HG03460 (cell line): ENCODE measurements at regions not wholly inside any gene's neighbourhood (a gene's known extent, or its start where the extent isn't known, plus 50 kb on each side); places are given as distances from the start of the nearest gene placed in this dataset.
"Not testable (repeated sequence)": the region's sequence is repeated elsewhere in the genome, so short reads cannot be mapped to it uniquely, and the experiment has no call there.

ENCODE experiments used
- ATAC-seq: cut with Tn5 transposase; IDR thresholded peaks from one replicate; pipeline ENCODE4 v1.9.1; 2021; ENCODE audit not compliant: unreplicated experiment

- no peak for ATAC-seq
Observed at GRCh38 chr6:67458265-67458664, 1176.8 kb upstream of the ADGRB3 start.

- ATAC-seq = no peak
Observed at GRCh38 chr6:67451874-67452273, 1183.2 kb upstream of the ADGRB3 start.

- ATAC-seq = no peak
Observed at GRCh38 chr6:67450641-67451040, 1184.4 kb upstream of the ADGRB3 start.

- ATAC-seq = no peak
Observed at GRCh38 chr6:67449602-67450001, 1185.5 kb upstream of the ADGRB3 start.

- ATAC-seq = no peak
Observed at GRCh38 chr6:67433124-67433523, 1202.0 kb upstream of the ADGRB3 start.

- no peak for ATAC-seq
Observed at GRCh38 chr6:67431076-67431475, 1204.0 kb upstream of the ADGRB3 start.

GRCh38 chr6:67426686-67427085 lies 1208.4 kb upstream of the ADGRB3 start:
- not testable (repeated sequence) for ATAC-seq

GRCh38 chr6:67412035-67412434 lies 1223.0 kb upstream of the ADGRB3 start:
- ATAC-seq = no peak

- no peak for ATAC-seq
Observed at GRCh38 chr6:67411036-67411435, 1224.0 kb upstream of the ADGRB3 start.

GRCh38 chr6:67394254-67394653 lies 1240.8 kb upstream of the ADGRB3 start:
- ATAC-seq = no peak

- no peak for ATAC-seq
Observed at GRCh38 chr6:67393356-67393755, 1241.7 kb upstream of the ADGRB3 start.

GRCh38 chr6:67391955-67392354 lies 1243.1 kb upstream of the ADGRB3 start:
- ATAC-seq = no peak

GRCh38 chr6:67369679-67370078 lies 1265.4 kb upstream of the ADGRB3 start:
- no peak for ATAC-seq

- no peak for ATAC-seq
Observed at GRCh38 chr6:67362976-67363375, 1272.1 kb upstream of the ADGRB3 start.

- no peak for ATAC-seq
Observed at GRCh38 chr6:67361264-67361663, 1273.8 kb upstream of the ADGRB3 start.

GRCh38 chr6:67358241-67358640 lies 1276.8 kb upstream of the ADGRB3 start:
- no peak for ATAC-seq

- no peak for ATAC-seq
Observed at GRCh38 chr6:67353861-67354260, 1281.2 kb upstream of the ADGRB3 start.

- no peak for ATAC-seq
Observed at GRCh38 chr6:67352717-67353116, 1282.4 kb upstream of the ADGRB3 start.

GRCh38 chr6:67350729-67351128 lies 1284.4 kb upstream of the ADGRB3 start:
- ATAC-seq = no peak

- ATAC-seq = no peak
Observed at GRCh38 chr6:67345946-67346345, 1289.1 kb upstream of the ADGRB3 start.

GRCh38 chr6:67336014-67336413 lies 1299.1 kb upstream of the ADGRB3 start:
- ATAC-seq = no peak

- no peak for ATAC-seq
Observed at GRCh38 chr6:67331304-67331703, 1303.8 kb upstream of the ADGRB3 start.

- ATAC-seq = no peak
Observed at GRCh38 chr6:67328269-67328668, 1306.8 kb upstream of the ADGRB3 start.
